ENCODE measurements at regions not wholly inside any gene's neighbourhood (a gene's known extent, or its start where the extent isn't known, plus 50 kb on each side); places are given as distances from the start of the nearest gene placed in this dataset.

- TF ChIP-seq ATF2 (IDR thresholded peaks at IDR 0.05; ENCODE audit: low read length) (no peak), NRF1 (IDR thresholded peaks at IDR 0.05; ENCODE audit: low read depth, low read length) (no peak), KDM5A (IDR thresholded peaks at IDR 0.05; ENCODE audit: low read length) (no peak), SUZ12 (IDR thresholded peaks at IDR 0.05; ENCODE audit: low read length) (no peak), HDAC6 (IDR thresholded peaks at IDR 0.05; ENCODE audit: low read depth, low read length) (no peak), ATF3 (IDR thresholded peaks at IDR 0.05; ENCODE audit: insufficient read depth, low read depth, low read length) (no peak), CBX5 (IDR thresholded peaks at IDR 0.05; ENCODE audit: low read depth, low read length) (no peak)
Measured at GRCh38 chr15:99464137-99464536, 101.6 kb upstream of the MEF2A start (continued).

Measured in H1 (cell line).